Kasumi-1 (cell line): ENCODE measurements at regions not wholly inside any gene's neighbourhood (a gene's known extent, or its start where the extent isn't known, plus 50 kb on each side); places are given as distances from the start of the nearest gene placed in this dataset.
"Not testable (repeated sequence)": the region's sequence is repeated elsewhere in the genome, so short reads cannot be mapped to it uniquely, and the experiment has no call there.

ENCODE experiments used
- DNase-seq, 2 experiments: peaks; one replicate each; lab custom pipeline; 2025; lab: John Stamatoyannopoulos, UW

DNA sequence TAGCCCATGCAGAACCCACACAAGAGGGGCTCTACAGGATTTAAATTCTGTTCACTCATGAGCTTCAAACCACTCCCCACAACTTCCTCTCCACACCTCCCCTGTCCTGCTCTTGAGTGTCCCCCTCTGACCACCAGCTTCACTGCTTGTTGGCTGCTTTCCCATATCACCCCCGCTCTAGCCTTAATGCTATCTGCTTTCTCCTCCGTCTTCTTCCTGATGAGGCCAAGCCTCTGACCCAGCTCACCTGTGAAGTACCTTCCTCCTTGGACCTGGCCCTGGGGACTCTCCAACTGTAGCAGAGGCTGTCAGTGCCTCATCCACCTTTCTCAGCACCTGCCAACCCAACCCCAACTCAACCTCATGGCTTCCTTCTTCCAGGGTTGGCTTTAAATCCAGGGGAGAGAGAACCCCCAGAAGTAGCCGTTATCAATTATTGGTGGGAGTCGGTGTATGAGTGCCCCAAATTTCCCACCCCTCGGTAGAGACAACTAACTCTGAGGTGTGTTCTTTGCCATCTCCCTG lies 174.8 kb downstream of the MINAR1 start:
- no peak for DNase-seq

DNA sequence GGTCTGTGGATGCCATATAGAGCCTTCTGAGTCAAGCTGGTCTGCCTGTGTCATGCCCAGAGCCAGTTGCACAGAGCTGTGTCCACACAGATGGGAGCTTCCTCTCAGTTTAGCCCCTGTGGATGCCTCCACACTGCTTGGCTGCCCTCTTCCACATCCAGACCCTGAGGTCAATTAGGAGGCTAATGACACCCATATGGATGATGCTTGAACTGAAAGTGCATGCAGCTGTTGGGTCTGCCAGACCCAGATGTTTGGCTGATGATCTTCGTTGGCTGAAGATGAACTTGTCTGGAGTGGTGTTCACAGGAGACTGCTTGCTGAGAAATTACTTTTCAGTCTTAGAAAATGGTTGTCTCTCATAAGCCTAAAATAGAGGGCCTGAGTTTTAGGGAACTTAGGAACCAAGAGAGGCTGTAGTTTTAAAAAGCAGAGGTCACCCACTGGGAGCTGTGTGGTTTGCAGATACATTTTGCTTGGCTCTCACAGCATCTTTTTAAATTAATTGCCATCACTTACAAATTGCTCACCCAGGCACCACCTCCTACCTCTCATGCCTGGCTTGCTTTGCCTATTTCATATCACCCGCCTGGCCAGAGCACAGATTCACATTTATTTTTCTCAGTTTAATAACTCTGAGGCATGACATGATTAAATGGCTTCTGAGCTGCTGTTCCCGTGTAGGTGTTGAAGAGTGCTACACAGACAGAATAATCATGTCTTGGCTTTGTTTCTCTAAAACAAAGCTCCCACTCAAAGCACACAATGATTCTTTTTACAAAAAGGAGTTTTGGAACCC lies 176.1 kb downstream of the MINAR1 start:
- no peak for DNase-seq

DNA sequence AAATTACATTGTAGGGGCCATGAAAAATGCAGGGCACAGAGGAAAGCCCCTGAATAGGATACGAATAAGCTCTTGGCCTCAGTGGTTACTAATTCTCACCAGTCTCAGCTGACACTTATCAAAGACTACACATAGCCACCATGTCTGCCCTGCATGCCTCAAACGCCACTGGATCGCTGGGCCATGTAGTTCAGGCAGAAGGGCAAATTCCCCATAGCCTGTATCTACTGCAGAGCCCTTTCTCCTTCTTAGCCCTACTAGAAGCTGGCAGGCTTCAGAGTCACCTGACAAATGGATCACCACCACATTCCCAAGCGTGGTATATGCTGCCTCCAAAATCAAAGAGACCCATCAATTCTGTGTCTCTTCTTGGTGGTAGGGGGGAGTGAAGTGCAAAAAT lies 177.4 kb downstream of the MINAR1 start:
- DNase-seq = no peak

DNA sequence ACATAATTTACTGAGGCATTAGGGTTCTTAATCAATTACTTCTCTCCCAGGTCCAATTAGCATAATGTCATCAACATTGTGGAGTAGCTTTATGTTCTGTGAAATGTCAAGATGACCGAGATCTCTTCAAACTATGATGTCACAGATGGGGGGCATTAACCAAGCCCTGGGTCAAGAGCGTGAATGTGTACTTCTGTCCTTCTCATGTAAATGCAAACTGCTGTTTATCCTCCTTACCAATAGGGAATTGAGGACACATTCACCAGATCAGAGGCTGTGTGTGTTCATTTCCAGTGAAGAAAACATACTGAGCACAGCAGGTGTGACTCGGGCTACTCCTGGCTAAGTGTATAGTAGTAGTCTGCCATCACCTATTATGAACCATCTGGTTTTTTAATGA lies 177.9 kb downstream of the MINAR1 start:
- no peak for DNase-seq

DNA sequence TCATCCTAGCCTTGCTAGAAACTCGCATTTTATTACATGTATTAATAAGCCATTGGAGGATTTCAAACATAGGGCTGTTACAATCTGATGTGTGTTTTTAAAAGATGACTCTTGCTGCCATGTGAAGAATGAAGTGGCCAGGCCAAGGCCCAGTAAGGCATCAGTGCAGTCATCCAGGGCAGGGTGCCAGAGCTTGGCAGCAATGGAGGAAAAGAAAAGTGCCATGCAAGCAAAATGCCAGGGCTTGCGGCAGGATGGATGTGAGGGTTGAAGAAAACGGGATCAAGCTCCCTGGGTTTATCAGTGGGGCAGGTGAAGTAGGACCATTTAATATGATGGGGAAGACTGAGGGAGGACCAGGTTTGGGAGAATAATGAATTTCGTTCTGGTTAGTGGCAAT lies 183.6 kb downstream of the MINAR1 start:
- DNase-seq = no peak

DNA sequence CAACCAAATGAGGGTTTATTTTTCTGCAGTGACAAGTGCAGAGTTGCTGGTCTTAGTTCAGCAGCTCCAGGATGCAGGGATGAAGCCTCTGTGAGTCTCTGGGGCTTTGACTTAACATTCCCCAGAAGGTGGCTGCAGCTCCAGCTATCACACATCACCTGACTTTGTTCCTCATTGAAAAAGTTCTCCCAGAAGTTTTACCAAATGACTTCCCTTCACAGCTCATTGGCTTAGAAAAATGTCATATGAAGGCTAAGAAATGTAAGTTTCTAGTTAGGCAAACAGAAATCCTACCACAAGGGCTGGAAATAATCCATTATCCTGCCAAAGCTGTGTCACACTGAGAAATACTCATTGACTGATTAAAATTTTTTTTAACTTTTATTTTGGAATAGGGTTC lies 184.9 kb downstream of the MINAR1 start:
- no peak for DNase-seq

DNA sequence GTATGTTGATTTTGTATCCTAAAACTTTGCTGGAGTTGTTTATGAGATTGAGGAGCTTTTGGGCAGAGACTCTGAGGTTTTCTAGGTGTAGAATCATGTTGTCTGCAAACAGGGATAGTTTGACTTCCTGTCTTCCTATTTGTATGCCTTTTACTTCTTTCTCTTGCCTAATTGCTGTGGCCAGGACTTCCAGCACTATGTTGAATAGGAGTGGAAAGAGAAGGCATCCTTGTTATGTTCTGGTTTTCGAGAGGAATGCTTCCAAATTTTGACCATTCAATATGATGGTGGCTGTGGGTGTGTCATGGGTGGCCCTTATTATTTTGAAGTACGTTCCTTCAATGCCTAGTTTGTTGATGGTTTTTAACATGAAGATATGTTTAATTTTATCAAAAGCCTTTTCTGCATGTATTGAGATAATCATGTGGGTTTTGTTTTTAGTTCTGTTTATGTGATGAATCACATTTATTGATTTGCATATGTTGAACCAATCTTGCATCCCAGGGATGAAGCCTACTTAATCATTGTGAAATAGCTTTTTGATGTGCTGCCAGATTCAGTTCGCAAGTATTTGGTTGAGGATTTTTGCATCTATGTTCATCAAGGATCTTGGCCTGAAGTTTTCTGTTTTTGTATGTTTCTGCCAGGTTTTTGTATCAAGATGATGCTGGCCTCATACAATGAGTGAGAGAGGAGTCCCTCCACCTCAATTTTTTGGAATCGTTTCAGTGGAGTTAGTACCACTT lies 188.1 kb downstream of the MINAR1 start:
- DNase-seq = no peak

DNA sequence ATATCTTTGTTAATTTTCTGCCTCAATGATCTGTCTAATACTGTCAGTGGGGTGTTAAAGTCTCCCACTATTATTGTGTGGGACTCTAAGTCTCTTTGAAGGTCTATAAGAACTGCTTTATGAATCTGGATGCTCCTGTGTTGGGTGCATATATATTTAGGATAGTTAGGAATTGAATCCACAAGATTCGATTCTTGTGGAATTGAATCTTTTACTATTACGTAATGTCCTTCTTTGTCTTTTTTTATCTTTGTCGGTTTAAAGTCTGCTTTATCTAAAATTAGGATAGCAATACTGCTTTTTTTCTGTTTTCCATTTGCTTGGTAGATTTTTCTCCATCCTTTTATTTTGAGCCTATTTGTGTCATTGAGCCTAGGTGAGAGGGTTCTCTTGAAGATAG lies 189.7 kb downstream of the MINAR1 start:
- DNase-seq = not testable (repeated sequence)

DNA sequence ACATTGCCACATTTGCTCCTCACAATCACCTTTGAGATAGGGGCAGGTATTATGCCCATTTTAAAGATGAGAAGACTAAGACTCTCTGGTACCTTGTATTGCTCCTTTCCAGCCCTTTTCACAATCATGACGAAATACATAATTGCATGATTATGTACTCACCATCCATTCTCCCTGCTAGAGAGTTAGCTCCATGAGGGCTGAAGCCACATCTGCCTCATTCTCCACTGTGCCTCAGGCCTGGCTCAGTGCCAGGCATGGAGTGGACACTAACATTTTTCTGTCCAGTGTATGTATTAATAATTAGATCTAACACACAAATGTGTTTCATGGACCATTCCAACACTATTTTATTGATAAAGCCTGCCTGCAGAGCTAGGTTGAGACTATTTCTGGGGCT lies 191.4 kb downstream of the MINAR1 start:
- no peak for DNase-seq

DNA sequence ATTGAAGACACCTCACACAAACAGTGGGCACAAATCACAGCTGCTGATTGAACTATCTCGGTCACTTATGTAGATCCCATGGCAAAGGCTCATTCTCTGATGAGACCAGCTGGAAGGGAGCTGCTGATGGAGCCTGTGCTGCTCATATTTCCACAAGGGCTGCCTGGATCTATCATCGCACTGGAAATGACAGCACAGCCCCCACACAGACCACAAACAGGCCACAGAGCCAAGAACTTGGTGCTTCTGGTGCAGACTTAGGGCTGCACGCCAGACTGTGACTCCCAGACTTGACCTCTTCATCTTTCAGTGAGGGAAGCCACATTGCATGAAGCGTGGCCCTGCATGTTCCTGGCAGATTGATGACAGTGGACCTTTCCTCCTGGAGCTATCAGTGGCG lies 197.6 kb downstream of the MINAR1 start:
- no peak for DNase-seq

DNA sequence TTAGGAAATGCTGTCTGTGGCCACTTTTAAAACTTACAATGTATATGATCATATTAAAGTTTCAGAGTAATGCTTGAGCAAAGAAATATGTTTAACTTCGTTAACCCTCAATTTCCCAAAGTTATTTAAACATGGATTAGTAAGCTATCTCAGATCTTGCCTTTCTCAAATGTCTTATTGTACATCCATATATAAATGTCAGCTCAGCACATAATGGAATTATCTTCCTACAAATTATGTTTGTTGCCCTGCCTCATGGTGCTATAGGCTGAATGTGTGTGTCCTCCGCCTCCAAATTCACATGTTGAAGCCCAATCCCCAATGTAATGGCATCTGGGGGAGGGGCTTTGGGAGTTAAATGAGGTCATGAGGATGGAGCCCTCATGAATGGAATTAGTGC lies 200.3 kb downstream of the MINAR1 start:
- DNase-seq = no peak

DNA sequence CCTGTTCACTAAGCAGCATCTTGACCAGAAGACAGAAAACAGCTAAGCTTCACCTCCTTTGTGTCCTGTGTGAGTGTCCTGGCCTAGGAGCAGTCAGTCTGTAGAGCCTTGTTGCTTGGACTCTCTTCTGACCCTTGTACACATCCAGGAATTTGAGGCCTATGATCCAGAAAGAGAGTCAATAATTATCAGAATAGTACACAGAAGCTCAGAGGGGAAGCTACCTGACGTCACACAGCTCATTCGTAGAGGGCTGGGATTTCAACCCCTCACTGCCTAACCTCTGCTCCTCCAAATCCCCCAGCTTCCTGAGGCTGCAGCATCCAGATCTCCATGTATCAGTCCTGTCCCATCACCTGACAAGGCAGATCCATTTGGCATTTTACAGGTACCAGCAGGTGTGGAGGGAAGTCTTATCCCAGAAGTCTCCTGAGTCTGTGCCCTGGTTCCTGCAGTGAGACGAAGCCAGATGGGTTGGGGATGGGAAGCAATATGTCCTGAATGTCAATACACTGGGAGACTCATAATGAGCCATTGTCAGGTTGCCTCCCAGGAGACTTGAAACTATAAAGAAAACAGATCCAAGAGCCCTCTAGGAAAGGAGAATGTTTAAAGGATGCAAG lies 203.1 kb downstream of the MINAR1 start:
- DNase-seq = no peak

DNA sequence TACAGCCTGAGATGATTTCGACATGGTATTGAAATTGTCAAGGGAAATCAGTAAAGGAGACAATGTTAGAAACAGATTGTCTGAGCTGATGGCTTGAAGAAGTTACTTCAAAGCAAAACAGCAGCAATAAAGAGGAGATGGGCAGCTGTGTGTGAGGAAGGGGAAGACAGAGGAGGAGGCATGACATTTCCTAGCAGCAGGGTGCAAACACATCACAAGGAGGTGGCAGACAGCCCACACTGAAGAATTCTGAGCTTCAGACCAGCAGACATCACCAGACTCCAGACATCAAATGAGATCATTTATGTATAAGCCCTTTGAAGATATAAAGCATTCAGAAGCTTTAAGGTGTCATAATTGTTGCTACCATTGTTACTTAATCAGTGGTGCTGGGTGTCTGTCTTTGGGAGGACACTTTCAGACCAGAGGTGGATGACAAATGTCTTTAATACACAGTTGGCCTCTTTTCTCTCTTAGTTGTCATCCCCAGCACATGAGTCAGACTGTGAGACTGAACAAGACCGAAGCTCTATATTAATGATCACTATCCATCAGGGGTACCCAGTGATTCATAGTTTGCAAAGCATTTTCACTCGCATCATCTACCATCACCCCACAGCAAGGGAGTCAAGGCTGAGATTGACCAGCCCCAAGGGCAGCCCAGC lies 203.9 kb downstream of the MINAR1 start:
- no peak for DNase-seq

DNA sequence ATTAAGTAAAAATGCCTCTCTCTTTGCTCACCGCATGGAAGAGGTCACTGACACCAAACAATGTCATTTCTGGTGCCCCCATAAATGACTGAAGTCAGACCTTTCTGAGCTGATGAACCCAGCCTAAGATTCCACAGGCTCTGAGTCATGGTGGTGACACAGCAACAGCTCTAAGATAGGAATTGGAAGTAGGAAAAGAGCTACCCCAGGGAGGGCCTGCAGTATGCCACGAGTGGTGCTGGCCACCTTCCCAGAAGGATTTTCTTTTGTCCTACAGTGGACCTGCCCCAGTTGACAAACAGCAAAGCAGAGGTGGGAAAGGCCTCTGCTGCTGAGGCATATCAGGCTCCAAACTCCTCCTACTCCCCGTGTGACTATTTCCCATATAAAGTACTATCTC lies 208.1 kb downstream of the MINAR1 start:
- DNase-seq = no peak

DNA sequence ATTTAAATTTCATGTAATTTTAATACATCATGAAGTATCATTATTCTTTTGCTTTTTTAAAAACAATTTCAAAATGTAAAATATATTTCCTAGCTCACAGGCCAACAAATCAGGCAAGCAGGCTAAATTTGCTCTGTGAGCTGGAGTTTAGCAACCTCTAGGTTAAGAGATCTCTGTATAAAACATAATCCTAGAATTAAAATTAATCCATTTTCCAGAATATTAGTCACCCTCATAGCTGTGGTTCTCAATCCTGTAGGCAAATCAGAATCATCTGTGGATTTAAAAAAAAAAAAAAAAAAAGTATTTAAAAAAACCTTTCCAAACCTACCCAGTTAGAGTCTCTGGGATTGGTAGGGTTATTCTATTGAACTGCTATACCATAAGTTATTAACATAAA lies 209.7 kb downstream of the MINAR1 start:
- no peak for DNase-seq

DNA sequence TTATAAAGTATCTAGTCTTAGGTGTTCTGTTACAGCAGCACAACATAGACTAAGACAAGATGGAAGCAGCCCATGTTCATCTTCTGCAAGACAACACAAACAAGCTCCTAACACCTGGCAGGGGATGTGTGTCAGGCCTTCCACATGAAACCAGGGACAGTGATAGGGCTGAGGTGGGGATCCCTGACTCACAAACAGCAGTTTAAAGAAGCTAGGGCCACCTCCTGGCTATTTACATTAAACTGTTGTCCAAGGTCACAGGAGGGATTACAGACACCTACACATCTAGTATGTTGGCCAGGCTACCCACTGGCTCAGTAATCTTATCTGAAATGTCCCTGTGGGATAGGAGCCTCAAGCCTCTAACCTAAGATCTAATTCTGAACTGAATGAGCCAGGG lies 211.3 kb downstream of the MINAR1 start:
- no peak for DNase-seq

DNA sequence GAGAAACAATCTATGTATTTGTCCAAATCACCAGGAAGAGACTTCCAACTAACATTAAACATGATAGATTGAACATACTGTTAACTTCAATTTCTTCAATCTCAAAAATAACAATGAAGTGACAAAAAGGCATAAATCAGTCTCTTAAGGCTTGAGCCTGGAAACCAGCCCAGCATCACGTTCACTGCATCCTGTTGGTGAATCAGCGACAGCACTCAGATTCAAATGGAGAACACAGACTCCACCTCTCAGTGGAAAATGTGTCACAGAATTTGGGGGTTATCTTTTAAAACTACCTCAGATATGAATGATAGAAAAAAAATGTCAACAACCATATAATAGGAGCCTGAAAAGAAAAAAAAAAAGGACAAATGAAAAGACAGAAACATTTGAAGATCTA lies 212.0 kb downstream of the MINAR1 start:
- DNase-seq = no peak

DNA sequence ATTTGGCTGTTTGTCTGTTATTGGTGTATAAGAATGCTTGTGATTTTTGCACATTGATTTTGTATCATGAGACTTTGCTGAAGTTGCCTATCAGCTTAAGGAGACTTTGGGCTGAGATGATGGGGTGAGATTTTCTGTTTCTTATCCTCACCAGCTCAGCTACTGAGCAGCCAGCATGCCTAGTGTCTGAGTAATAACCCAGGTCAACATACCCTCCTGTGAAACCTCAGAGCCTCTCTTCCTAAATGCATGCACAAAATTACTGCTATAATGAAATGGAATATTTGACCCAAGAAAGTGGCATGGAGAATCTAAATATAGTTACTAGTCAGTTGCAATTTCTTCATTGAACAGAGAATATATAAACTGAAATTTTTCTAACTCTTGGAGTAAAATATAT lies 220.8 kb downstream of the MINAR1 start:
- DNase-seq = not testable (repeated sequence)

DNA sequence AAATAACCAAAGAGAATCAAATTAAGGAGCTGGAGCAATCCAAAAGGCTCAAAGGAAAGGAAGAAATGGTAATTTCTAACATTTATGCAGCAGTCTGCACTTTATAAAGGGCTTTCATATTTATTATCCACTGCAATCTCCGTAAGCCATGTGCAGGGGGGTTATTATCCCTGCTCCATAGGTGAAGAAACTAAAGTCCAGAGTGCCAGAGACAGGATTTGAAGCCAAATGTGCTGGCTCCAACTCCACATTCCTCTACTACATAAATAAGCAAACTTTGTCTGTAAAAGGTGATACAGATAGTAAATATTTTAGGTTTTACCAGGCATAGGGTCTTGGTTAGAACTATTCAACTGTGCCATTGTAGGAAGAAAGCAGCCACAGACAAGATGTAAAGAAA lies 221.4 kb downstream of the MINAR1 start:
- no peak for DNase-seq

DNA sequence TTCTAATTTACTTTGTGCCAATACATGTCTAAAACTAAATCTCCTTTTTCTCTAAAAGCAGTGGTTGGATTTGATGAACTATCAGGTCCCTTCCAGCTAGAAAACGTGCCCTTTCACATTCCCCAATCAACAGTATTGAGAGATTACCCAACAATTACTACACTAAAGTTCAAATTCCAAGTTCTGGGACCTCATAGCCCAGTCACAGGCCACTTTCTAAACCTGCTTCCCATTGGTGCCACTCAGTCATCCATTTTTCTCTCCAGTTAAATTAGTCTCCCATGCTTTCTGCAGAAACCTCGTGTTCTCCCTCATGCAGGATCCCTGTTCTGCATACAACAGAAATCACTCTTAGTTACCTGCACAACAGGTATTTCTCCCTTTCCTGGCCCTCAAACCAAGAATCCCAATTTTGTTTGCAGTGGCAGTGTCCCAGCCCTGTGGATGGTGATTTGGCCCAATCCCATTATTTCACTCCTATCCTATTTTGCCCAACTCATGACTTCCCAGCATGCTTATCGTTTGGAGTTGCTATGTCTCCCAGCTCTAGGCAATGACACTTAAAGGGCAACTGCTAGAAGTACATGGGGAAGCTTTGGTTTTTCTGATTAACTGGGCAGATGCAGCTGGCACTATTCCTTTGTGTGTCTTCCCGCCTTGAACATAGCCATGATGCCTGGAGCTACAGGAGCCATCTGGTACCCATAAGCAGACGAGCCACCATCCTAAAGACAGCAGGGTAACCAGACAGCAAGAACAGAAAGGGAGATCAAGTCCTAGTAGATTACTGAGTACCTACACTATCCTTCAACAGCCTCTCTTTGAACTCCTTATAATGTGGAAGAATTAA lies 224.2 kb downstream of the MINAR1 start:
- DNase-seq = no peak

DNA sequence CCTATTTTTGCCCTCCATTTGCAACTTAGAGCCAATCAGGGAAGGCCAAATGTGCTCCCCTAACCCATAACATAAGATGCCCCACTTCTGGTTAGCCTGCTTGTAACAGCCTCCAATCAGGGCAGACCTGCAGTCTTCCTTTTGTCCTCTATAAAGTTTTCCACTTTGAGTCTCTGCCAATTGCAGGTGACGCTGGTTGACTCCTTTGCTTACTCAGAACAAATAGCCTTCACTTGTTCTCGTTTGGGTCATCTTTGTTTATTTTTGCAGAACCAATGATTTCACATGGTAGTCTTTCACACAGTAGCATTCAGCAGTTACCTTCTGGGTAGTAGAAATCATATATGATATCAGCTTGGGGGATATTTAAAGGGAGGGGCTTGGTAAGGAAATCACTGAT lies 225.6 kb downstream of the MINAR1 start:
- no peak for DNase-seq
